ENCODE measurements at regions not wholly inside any gene's neighbourhood (a gene's known extent, or its start where the extent isn't known, plus 50 kb on each side); places are given as distances from the start of the nearest gene placed in this dataset.

GRCh38 chr13:72523593-72523992, 203.8 kb downstream of the MZT1 start:
- DNase-seq (ENCODE audit: low read depth in 1 of 2, low spot score in 1 of 2), result no peak
- Histone ChIP-seq H3K27ac (replicated peaks) (no peak overlapping the region), H3K27me3 (ENCODE audit: insufficient read depth, poor library complexity, severe bottlenecking) (peaks cover 3% of the 10 kb centered on the region), H3K4me3 (replicated peaks; ENCODE audit: insufficient read depth, low read length) (no peak overlapping the region)
- no peak for TF ChIP-seq SPI1 (IDR thresholded peaks at IDR 0.05; ENCODE audit: borderline replicate concordance, low read depth)
- no peak for TF ChIP-seq POLR2AphosphoS5 (IDR thresholded peaks at IDR 0.05; ENCODE audit: low read depth)
- TF ChIP-seq GABPA (IDR thresholded peaks at IDR 0.05; ENCODE audit: low read depth), result no peak
- TF ChIP-seq REST (IDR thresholded peaks at IDR 0.05; ENCODE audit: insufficient replicate concordance, low read depth), result no peak
- TF ChIP-seq CTCF (IDR thresholded peaks at IDR 0.05; ENCODE audit: insufficient read depth, low read length), result no peak

- no peak for DNase-seq (ENCODE audit: low read depth in 1 of 2, low spot score in 1 of 2)
- H3K27me3 ChIP-seq (ENCODE audit: insufficient read depth, poor library complexity, severe bottlenecking), result peaks cover 3% of the 10 kb centered on the region
- TF ChIP-seq CTCF (IDR thresholded peaks at IDR 0.05; ENCODE audit: insufficient read depth, low read length) (no peak), SPI1 (IDR thresholded peaks at IDR 0.05; ENCODE audit: borderline replicate concordance, low read depth) (no peak), GABPA (IDR thresholded peaks at IDR 0.05; ENCODE audit: low read depth) (no peak), POLR2AphosphoS5 (IDR thresholded peaks at IDR 0.05; ENCODE audit: low read depth) (no peak), REST (IDR thresholded peaks at IDR 0.05; ENCODE audit: insufficient replicate concordance, low read depth) (no peak)
These were observed 204.4 kb downstream of the MZT1 start for GRCh38 chr13:72523049-72523448.

GRCh38 chr13:72521940-72522661, 205.3 kb downstream of the MZT1 start:
- H3K4me3 ChIP-seq (replicated peaks; ENCODE audit: insufficient read depth, low read length), result no peak overlapping the region
- TF ChIP-seq POLR2AphosphoS5 (IDR thresholded peaks at IDR 0.05; ENCODE audit: low read depth) (no peak), GABPA (IDR thresholded peaks at IDR 0.05; ENCODE audit: low read depth) (no peak), REST (IDR thresholded peaks at IDR 0.05; ENCODE audit: insufficient replicate concordance, low read depth) (no peak), CTCF (IDR thresholded peaks at IDR 0.05; ENCODE audit: insufficient read depth, low read length) (no peak), SPI1 (IDR thresholded peaks at IDR 0.05; ENCODE audit: borderline replicate concordance, low read depth) (no peak)
- no peak overlapping the region for H3K27ac ChIP-seq (replicated peaks)
- DNase-seq (ENCODE audit: low read depth in 1 of 2, low spot score in 1 of 2), result no peak
- peaks cover 3% of the 10 kb centered on the region for H3K27me3 ChIP-seq (ENCODE audit: insufficient read depth, poor library complexity, severe bottlenecking)

More at GRCh38 chr13:72523049-72523448, 204.4 kb downstream of the MZT1 start:
- no peak overlapping the region for H3K27ac ChIP-seq (replicated peaks)
- H3K4me3 ChIP-seq (replicated peaks; ENCODE audit: insufficient read depth, low read length), result no peak overlapping the region
